HG03457 (cell line): ENCODE measurements at regions not wholly inside any gene's neighbourhood (a gene's known extent, or its start where the extent isn't known, plus 50 kb on each side); places are given as distances from the start of the nearest gene placed in this dataset.

ENCODE experiments used
- ATAC-seq: cut with Tn5 transposase; IDR thresholded peaks from one replicate; pipeline ENCODE4 v1.9.1; 2021; ENCODE audit warnings: moderate number of reproducible peaks; ENCODE audit not compliant: unreplicated experiment

- ATAC-seq, result no peak
Measured at GRCh38 chr13:74820809-74821208, 661.2 kb downstream of the TBC1D4 start.

- ATAC-seq, result no peak
Measured at GRCh38 chr13:74819549-74819948, 662.4 kb downstream of the TBC1D4 start.

- ATAC-seq, result no peak
Measured at GRCh38 chr13:74816737-74817136, 665.2 kb downstream of the TBC1D4 start.

GRCh38 chr13:74796157-74796556 lies 662.0 kb upstream of the KLF12 start:
- ATAC-seq, result no peak

GRCh38 chr13:74795526-74795925 lies 661.3 kb upstream of the KLF12 start:
- no peak for ATAC-seq

- no peak for ATAC-seq
Measured at GRCh38 chr13:74794582-74794981, 660.4 kb upstream of the KLF12 start.

- ATAC-seq, result no peak
Measured at GRCh38 chr13:74794147-74794546, 659.9 kb upstream of the KLF12 start.

- ATAC-seq, result no peak
Measured at GRCh38 chr13:74784959-74785358, 650.8 kb upstream of the KLF12 start.

GRCh38 chr13:74778946-74779345 lies 644.7 kb upstream of the KLF12 start:
- no peak for ATAC-seq

- ATAC-seq, result no peak
Measured at GRCh38 chr13:74778087-74778486, 643.9 kb upstream of the KLF12 start.

- ATAC-seq, result no peak
Measured at GRCh38 chr13:74774264-74774663, 640.1 kb upstream of the KLF12 start.

GRCh38 chr13:74773248-74773647 lies 639.0 kb upstream of the KLF12 start:
- no peak for ATAC-seq

- no peak for ATAC-seq
Measured at GRCh38 chr13:74771964-74772363, 637.8 kb upstream of the KLF12 start.

GRCh38 chr13:74770361-74770760 lies 636.2 kb upstream of the KLF12 start:
- ATAC-seq, result no peak

GRCh38 chr13:74769333-74769732 lies 635.1 kb upstream of the KLF12 start:
- ATAC-seq, result no peak

GRCh38 chr13:74768521-74769085 lies 634.4 kb upstream of the KLF12 start:
- ATAC-seq, result no peak

GRCh38 chr13:74767050-74767449 lies 632.8 kb upstream of the KLF12 start:
- ATAC-seq, result no peak

GRCh38 chr13:74765955-74766354 lies 631.8 kb upstream of the KLF12 start:
- ATAC-seq, result no peak

- ATAC-seq, result no peak
Measured at GRCh38 chr13:74761801-74762757, 627.9 kb upstream of the KLF12 start.

- ATAC-seq, result no peak
Measured at GRCh38 chr13:74758188-74758587, 624.0 kb upstream of the KLF12 start.

GRCh38 chr13:74755065-74755464 lies 620.9 kb upstream of the KLF12 start:
- ATAC-seq, result no peak

GRCh38 chr13:74751739-74752138 lies 617.5 kb upstream of the KLF12 start:
- ATAC-seq, result no peak
